MM.1S (cell line): ENCODE measurements at regions not wholly inside any gene's neighbourhood (a gene's known extent, or its start where the extent isn't known, plus 50 kb on each side); places are given as distances from the start of the nearest gene placed in this dataset.

ENCODE experiments used
- CTCF ChIP-seq: fragments of 300-600 bp; sonication (generic); IDR thresholded peaks from 2 replicates; pipeline ENCODE4 v1.5.1; 2016; ENCODE audit warnings: antibody characterized with exemption, low read length, mixed read lengths
- EZH2 ChIP-seq: fragments of 300-600 bp; sonication (generic); optimal IDR thresholded peaks from 2 replicates; pipeline ENCODE3; 2017; ENCODE audit warnings: low read depth, mild to moderate bottlenecking, antibody characterized with exemption, low read length, mixed read lengths
- EZH2phosphoT487 ChIP-seq: fragments of 300-600 bp; sonication (generic); IDR thresholded peaks from 2 replicates; pipeline ENCODE4 v1.6.1; 2018; ENCODE audit warnings: antibody characterized with exemption, low read length

GRCh38 chr12:38508246-38508645, 191.7 kb downstream of the ALG10B start:
- TF ChIP-seq CTCF (no peak), EZH2phosphoT487 (no peak), EZH2 (no peak)
